AG09309 (cell line): ENCODE measurements at regions not wholly inside any gene's neighbourhood (a gene's known extent, or its start where the extent isn't known, plus 50 kb on each side); places are given as distances from the start of the nearest gene placed in this dataset.
"Not testable (repeated sequence)": the region's sequence is repeated elsewhere in the genome, so short reads cannot be mapped to it uniquely, and the experiment has no call there.

Experiments used
- DNase-seq: peaks from one replicate; pipeline ENCODE4 v3.0.0-alpha.2; 2010; ENCODE audit warnings: low read depth
- H3K4me3 ChIP-seq: 2 replicates; pipeline ENCODE4 v1.5.1; 2011; ENCODE audit warnings: mild to moderate bottlenecking, low read depth, low read length, moderate library complexity; ENCODE audit not compliant: control insufficient read depth
- TF ChIP-seq, protein P1 (sequence below): IDR thresholded peaks from 2 replicates; pipeline ENCODE4 v1.5.1; 2011; ENCODE audit warnings: mild to moderate bottlenecking, low read depth, low read length, inconsistent platforms; ENCODE audit not compliant: insufficient read depth, control insufficient read depth; ENCODE audit errors: missing control alignments

DNA sequence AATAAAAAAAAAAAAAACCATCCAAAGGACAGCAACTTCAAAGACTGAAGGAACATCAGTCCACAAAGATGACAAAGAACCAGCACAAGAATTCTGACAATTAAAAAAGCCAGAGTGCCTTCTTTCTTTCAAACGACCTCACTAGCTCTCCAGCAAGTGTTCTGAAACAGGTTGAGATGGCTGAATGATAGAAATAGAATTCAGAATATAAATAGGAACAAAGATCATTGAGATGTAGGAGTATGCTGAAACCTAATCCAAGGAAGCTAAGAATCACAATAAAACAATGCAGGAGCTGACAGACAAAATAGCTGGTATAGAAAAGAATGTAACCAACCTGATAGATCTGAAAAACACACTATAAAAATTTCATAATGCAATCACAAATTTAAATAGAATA is 218.2 kb downstream of the GIPC2 start:
- TF ChIP-seq, protein P1, sequence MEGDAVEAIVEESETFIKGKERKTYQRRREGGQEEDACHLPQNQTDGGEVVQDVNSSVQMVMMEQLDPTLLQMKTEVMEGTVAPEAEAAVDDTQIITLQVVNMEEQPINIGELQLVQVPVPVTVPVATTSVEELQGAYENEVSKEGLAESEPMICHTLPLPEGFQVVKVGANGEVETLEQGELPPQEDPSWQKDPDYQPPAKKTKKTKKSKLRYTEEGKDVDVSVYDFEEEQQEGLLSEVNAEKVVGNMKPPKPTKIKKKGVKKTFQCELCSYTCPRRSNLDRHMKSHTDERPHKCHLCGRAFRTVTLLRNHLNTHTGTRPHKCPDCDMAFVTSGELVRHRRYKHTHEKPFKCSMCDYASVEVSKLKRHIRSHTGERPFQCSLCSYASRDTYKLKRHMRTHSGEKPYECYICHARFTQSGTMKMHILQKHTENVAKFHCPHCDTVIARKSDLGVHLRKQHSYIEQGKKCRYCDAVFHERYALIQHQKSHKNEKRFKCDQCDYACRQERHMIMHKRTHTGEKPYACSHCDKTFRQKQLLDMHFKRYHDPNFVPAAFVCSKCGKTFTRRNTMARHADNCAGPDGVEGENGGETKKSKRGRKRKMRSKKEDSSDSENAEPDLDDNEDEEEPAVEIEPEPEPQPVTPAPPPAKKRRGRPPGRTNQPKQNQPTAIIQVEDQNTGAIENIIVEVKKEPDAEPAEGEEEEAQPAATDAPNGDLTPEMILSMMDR = no peak
- H3K4me3 ChIP-seq = no peak overlapping the region
- DNase-seq = no peak

DNA sequence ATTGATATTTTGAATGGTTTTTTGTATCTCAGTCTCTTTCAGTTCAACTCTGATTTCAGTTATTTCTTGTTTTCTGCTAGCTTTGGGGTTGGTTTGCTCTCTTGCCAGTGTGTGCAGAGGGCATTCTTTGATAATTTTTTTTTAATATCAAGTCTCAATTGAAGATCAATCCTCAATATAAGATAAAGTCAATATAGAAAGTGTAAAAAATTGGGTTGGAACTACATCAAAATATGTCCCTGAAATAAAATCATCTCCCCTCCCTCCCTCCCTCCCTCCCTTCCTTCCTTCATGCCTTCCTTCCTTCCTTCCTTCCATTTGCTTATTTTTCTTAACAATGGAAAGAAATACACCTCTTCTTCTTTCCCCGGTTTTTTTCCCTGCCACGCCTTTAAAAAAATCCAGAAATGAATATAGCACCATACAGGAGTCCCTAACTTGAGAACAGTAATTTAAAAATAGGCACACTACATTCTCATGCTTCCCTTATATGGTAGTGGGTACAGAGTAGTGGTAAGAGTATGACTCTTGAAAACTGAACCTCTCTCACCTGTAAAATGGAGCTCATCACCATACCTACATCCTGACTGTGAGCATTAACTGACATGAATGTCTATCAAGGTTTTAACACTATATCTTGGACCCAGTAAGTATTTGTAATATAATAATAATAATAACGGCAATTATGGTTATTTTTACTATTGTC is 221.9 kb downstream of the GIPC2 start:
- TF ChIP-seq, protein P1 = no peak
- no peak for DNase-seq
- no peak overlapping the region for H3K4me3 ChIP-seq

DNA sequence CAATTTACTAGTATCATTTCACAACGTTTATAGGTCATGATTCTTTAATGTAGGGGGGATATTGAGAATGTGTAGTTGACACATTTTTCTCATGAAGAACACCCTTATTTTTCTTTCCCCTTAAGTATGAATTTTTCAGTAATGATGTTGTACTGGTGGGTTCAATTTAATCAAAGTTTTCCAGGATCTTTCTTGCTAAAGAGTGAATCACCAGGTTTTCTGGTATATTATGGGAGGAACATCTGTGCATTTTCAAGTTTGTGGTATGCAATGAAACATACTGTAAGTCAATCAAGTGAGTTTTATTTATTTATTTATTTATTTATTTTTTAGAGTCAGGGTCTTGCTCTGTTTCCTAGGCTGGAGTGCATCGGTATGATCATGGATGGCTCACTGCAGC is 221.2 kb upstream of the PTGFR start:
- no peak for DNase-seq
- H3K4me3 ChIP-seq = no peak overlapping the region
- TF ChIP-seq, protein P1 = no peak

DNA sequence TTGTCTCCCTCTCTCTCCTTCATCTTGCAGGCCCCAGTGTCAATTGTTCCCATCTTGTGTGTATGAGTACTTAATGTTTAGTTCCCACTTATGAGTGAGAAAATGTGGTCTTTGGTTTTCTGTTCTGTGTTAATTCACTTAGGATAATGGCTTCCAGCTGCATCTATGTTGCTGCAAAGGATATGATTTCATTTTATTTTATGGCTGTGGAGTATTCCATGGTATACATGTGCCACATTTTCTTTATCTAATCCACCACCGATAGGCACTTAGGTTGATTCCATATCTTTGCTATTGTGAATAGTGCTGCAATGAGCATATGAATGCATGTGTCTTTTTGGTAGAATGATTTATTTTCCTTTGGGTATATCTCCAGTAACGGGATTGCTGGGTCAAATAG is 219.4 kb upstream of the PTGFR start:
- DNase-seq, H3K4me3 ChIP-seq: not testable (repeated sequence)

DNA sequence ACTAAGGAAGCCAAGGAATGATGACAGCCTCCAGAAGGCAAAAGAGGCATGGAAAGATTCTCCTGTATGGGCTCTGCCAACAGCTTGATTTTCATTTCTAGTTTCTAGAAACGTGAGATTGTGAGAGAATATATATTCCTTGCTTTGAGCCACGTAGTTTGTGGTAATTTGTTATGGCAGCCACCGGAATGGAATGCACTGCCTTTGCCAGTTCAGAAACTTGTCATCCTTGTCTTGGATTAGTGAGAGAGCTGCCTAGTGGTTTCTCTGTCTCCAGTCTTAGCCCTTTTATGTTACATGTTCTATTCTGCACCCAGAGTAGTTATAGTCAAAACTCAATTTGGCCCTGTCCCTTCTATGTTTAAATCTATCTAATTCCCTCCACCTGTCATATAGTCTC is 216.0 kb upstream of the PTGFR start:
- TF ChIP-seq, protein P1 = no peak
- no peak for DNase-seq
- H3K4me3 ChIP-seq = no peak overlapping the region

DNA sequence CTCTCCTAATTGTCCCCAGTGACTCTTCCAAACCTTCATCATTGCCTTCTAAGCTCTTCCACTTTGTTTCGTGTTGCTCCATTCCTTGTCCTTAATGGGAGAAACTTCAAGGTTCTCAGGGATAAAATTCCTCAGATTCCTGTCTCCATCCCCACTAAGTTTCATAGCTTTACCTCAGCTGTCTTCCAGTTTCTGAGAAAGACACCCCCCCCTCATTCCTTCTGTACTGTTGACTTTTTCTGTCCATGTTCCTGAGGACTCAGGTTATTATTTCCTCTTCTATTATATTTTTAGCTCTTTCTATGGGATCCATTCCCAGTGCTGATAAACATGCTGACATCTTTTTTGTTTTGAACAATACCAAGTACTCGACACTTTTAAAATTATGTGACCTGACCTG is 215.3 kb upstream of the PTGFR start:
- TF ChIP-seq, protein P1 = no peak
- no peak for DNase-seq

DNA sequence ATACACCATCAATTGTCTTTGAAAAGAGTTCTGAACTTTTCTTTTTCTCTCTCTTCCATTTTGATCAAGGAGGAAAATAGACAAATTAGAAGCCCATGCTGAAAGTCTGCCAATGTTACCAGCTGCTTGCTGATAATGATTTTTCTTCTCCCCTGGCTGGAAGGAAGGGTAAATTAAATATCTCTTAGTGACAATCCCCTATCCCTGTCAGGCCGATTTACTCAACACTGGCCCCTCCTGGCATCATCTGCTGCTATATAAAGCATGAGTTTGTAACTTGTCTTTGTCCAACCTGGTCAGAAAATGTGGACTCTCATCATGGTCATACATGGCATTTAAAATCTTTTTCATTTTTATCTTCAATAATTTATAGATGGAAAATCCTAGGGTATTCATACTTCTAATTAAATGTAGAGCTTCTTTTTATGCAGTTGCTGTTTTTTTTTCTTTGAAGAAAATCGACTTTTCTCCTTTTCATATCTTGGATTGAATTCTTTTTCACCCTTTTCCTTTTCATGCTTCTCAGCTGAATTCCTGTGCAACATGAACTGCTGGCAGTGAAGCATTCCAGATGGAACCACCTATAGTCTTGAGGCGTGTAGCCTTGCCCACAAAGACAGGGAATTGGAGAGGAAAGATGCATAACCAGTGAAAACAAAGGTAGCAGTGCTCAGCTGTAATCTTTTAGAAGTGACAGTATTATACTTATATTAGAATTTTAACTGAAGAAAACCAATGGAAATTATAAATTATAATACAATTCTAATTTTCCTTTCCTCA is 214.7 kb upstream of the PTGFR start:
- H3K4me3 ChIP-seq = no peak overlapping the region
- TF ChIP-seq, protein P1 = no peak
- DNase-seq = no peak

More for the DNA sequence above, 215.3 kb upstream of the PTGFR start:
- no peak overlapping the region for H3K4me3 ChIP-seq
